Loucy (cell line): ENCODE measurements at regions not wholly inside any gene's neighbourhood (a gene's known extent, or its start where the extent isn't known, plus 50 kb on each side); places are given as distances from the start of the nearest gene placed in this dataset.

Experiments used
- H2AFZ ChIP-seq: fragments of 200-600 bp; sonication (generic); 2 replicates; pipeline ENCODE4 v1.6.0; 2016; ENCODE audit warnings: antibody characterized with exemption, mild to moderate bottlenecking, low read length, moderate library complexity
- H3F3A ChIP-seq: fragments of 200-600 bp; 2 replicates; pipeline ENCODE4 v1.6.0; 2016; ENCODE audit warnings: antibody characterized with exemption, low read depth, mild to moderate bottlenecking
- H3K27me3 ChIP-seq: fragments of 200-600 bp; sonication (generic); 2 replicates; pipeline ENCODE4 v1.6.1; 2014; ENCODE audit warnings: low read length, mild to moderate bottlenecking; ENCODE audit not compliant: insufficient read depth, poor library complexity, severe bottlenecking
- H3K36me3 ChIP-seq: fragments of 200-600 bp; sonication (generic); 2 replicates; pipeline ENCODE4 v1.6.1; 2016; ENCODE audit warnings: low read length; ENCODE audit not compliant: insufficient read depth
- H3K4me1 ChIP-seq: fragments of 200-600 bp; sonication (generic); 2 replicates; pipeline ENCODE4 v1.5.1; 2014; ENCODE audit warnings: low read length, mild to moderate bottlenecking; ENCODE audit not compliant: insufficient read depth, poor library complexity, severe bottlenecking
- H3K4me2 ChIP-seq: fragments of 200-600 bp; sonication (generic); 2 replicates; pipeline ENCODE4 v1.6.0; 2014; ENCODE audit warnings: antibody characterized with exemption, low read length, low read depth, mild to moderate bottlenecking; ENCODE audit not compliant: poor library complexity, severe bottlenecking
- H3K4me3 ChIP-seq: fragments of 200-600 bp; sonication (generic); 2 replicates; pipeline ENCODE4 v1.5.1; 2014; ENCODE audit warnings: low read length, mild to moderate bottlenecking, mixed read lengths; ENCODE audit not compliant: poor library complexity, severe bottlenecking
- H3K79me2 ChIP-seq: fragments of 200-600 bp; sonication (generic); 2 replicates; pipeline ENCODE4 v1.6.1; 2014; ENCODE audit warnings: low read length; ENCODE audit not compliant: insufficient read depth
- H3K9ac ChIP-seq: fragments of 200-600 bp; sonication (generic); 2 replicates; pipeline ENCODE4 v1.6.0; 2014; ENCODE audit warnings: mild to moderate bottlenecking, low read depth, low read length, moderate library complexity; ENCODE audit not compliant: poor library complexity, severe bottlenecking
- H3K9me2 ChIP-seq: fragments of 200-600 bp; sonication (generic); replicated peaks from 2 replicates; pipeline ENCODE4 v1.6.1; 2016; ENCODE audit warnings: low read depth, low read length, mixed read lengths
- H3K9me3 ChIP-seq: fragments of 200-600 bp; sonication (generic); 2 replicates; pipeline ENCODE4 v1.6.1; 2014; ENCODE audit warnings: mild to moderate bottlenecking, antibody characterized with exemption, low read length, low read depth; ENCODE audit not compliant: insufficient read depth
- H4K20me1 ChIP-seq: fragments of 200-600 bp; sonication (generic); 2 replicates; pipeline ENCODE4 v1.6.0; 2014; ENCODE audit warnings: antibody characterized with exemption, low read length, mild to moderate bottlenecking; ENCODE audit not compliant: insufficient read depth, poor library complexity, severe bottlenecking
- EZH2phosphoT487 ChIP-seq: fragments of 200-600 bp; IDR thresholded peaks from 2 replicates; pipeline ENCODE4 v1.6.1; 2018; ENCODE audit warnings: antibody characterized with exemption, mild to moderate bottlenecking, moderate library complexity, borderline replicate concordance
- TF ChIP-seq, protein P1 (sequence below): fragments of 200-600 bp; sonication (generic); conservative IDR thresholded peaks from 2 replicates; pipeline ENCODE4 v1.5.1; 2014; ENCODE audit warnings: mild to moderate bottlenecking, antibody characterized with exemption, low read length

DNA sequence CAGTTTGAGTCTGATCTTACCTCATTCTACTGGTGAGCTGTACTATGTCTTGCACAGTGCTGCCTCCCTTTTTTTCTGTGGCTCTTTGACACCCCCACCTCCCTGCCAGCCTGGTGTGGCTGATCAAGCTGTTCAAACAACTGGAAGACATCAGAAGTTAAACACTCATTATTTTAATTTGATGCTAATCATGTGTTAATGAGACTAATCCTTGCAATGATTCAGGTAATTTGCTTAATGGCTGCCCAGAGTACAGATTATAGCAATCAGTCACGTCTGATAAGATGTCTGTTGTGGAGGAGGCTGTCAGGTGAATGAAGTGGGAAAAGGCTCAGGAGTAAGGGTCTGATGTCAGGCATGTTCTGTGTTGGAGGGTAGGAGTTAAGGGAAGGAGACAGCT is 87.4 kb upstream of the GK2 start:
- no peaks in the 10 kb centered on the region for H3K79me2 ChIP-seq
- peaks cover 9% of the 10 kb centered on the region for H3K4me1 ChIP-seq
- no peaks in the 10 kb centered on the region for H3K27me3 ChIP-seq
- peaks cover 2% of the 10 kb centered on the region; the same call in 1 of the 2 replicates for H3F3A ChIP-seq
- H3K4me3 ChIP-seq: no peak overlapping the region
- TF ChIP-seq EZH2phosphoT487: no peak
- TF ChIP-seq, protein P1, sequence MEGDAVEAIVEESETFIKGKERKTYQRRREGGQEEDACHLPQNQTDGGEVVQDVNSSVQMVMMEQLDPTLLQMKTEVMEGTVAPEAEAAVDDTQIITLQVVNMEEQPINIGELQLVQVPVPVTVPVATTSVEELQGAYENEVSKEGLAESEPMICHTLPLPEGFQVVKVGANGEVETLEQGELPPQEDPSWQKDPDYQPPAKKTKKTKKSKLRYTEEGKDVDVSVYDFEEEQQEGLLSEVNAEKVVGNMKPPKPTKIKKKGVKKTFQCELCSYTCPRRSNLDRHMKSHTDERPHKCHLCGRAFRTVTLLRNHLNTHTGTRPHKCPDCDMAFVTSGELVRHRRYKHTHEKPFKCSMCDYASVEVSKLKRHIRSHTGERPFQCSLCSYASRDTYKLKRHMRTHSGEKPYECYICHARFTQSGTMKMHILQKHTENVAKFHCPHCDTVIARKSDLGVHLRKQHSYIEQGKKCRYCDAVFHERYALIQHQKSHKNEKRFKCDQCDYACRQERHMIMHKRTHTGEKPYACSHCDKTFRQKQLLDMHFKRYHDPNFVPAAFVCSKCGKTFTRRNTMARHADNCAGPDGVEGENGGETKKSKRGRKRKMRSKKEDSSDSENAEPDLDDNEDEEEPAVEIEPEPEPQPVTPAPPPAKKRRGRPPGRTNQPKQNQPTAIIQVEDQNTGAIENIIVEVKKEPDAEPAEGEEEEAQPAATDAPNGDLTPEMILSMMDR: no peak
- no peaks in the 10 kb centered on the region for H4K20me1 ChIP-seq
- no peaks in the 10 kb centered on the region for H3K36me3 ChIP-seq
- no peak overlapping the region for H3K9ac ChIP-seq
- H2AFZ ChIP-seq: peak overlapping the region; percentile 54; the same call in 1 of the 2 replicates
- H3K9me2 ChIP-seq: no peaks in the 10 kb centered on the region
- H3K4me2 ChIP-seq: no peak overlapping the region
- H3K9me3 ChIP-seq: no peaks in the 10 kb centered on the region

DNA sequence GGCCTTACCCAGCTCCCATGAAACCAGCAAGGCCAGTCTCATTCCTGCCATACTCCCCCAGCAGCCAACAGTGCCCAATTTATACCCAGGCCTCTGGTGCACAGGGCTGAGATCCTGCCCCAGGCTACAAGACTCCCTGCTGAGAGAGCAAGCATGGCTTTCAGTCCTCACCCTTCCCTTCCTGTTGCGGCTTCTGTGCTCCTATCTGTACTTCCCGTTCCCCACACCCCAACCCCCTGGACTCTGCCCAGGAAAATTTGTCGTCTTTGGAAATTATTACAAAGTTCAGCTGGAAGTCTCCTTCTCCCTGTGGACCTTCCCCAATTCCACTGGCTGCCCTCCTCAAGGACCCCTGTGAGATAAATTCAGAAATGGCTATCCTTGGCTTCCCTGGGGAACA is 84.1 kb upstream of the GK2 start:
- H3K79me2 ChIP-seq: no peaks in the 10 kb centered on the region
- H3F3A ChIP-seq: no peaks in the 10 kb centered on the region
- no peaks in the 10 kb centered on the region for H4K20me1 ChIP-seq
- TF ChIP-seq, protein P1: no peak
- TF ChIP-seq EZH2phosphoT487: no peak
- H3K9me2 ChIP-seq: no peaks in the 10 kb centered on the region
- no peaks in the 10 kb centered on the region for H3K4me1 ChIP-seq
- H3K36me3 ChIP-seq: no peaks in the 10 kb centered on the region
- H3K9ac ChIP-seq: no peak overlapping the region
- no peaks in the 10 kb centered on the region for H3K9me3 ChIP-seq
- no peak overlapping the region for H3K4me2 ChIP-seq
- no peaks in the 10 kb centered on the region for H3K27me3 ChIP-seq
- H3K4me3 ChIP-seq: no peak overlapping the region
- H2AFZ ChIP-seq: no peak overlapping the region

DNA sequence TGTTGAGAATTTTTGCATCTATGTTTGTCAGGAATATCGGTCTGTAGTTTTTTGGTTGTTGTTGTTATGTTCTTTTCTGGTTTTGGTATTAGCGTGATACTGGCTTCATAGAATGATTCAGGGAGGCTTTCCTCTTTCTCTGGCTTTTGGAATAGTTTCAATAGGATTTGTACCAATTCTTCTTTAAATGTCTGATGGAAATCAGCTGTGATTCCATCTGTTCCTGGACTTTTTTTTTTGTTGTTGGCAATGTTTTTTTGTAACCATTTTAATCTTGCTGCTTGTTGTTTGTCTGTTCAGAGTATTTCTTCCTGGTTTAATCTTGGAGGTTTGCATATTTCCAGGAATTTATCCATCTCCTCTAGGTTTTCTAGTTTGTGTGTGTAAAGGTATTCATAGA is 81.5 kb upstream of the GK2 start:
- H3K36me3 ChIP-seq: no peaks in the 10 kb centered on the region
- no peak overlapping the region for H2AFZ ChIP-seq
- H3K4me2 ChIP-seq: no peak overlapping the region
- no peak overlapping the region for H3K4me3 ChIP-seq
- H4K20me1 ChIP-seq: no peaks in the 10 kb centered on the region
- no peaks in the 10 kb centered on the region for H3F3A ChIP-seq
- no peaks in the 10 kb centered on the region for H3K79me2 ChIP-seq
- no peaks in the 10 kb centered on the region for H3K9me2 ChIP-seq
- no peaks in the 10 kb centered on the region for H3K27me3 ChIP-seq
- TF ChIP-seq EZH2phosphoT487: no peak
- TF ChIP-seq, protein P1: no peak
- H3K9me3 ChIP-seq: peaks cover 4% of the 10 kb centered on the region; the same call in 1 of the 2 replicates
- no peak overlapping the region for H3K9ac ChIP-seq
- no peaks in the 10 kb centered on the region for H3K4me1 ChIP-seq
